OCI-LY1 (cell line): ENCODE measurements at regions not wholly inside any gene's neighbourhood (a gene's known extent, or its start where the extent isn't known, plus 50 kb on each side); places are given as distances from the start of the nearest gene placed in this dataset.

ENCODE experiments used
- H2AFZ ChIP-seq: fragments of 200-600 bp; sonication (generic), shearing (Covaris generic); 2 replicates; pipeline ENCODE4 v1.6.0; 2014; ENCODE audit warnings: antibody characterized with exemption, mild to moderate bottlenecking, low read length
- H3F3A ChIP-seq: fragments of 200-600 bp; sonication (generic), shearing (Covaris generic); 2 replicates; pipeline ENCODE4 v1.6.0; 2014; ENCODE audit warnings: mild to moderate bottlenecking, antibody characterized with exemption, low read length, moderate library complexity; ENCODE audit not compliant: insufficient read depth
- H3K27ac ChIP-seq: fragments of 200-600 bp; sonication (generic); 2 replicates; pipeline ENCODE4 v1.5.1; 2014; ENCODE audit warnings: low read length, mixed run types, mild to moderate bottlenecking, low read depth; ENCODE audit not compliant: poor library complexity, severe bottlenecking
- H3K27me3 ChIP-seq: fragments of 200-600 bp; sonication (generic); 2 replicates; pipeline ENCODE4 v1.6.0; 2014; ENCODE audit warnings: antibody characterized with exemption, mild to moderate bottlenecking, low read length, moderate library complexity; ENCODE audit not compliant: insufficient read depth
- H3K36me3 ChIP-seq: fragments of 200-600 bp; sonication (generic); 2 replicates; pipeline ENCODE4 v1.6.1; 2014; ENCODE audit warnings: mild to moderate bottlenecking, antibody characterized with exemption, low read length, moderate library complexity, mixed read lengths; ENCODE audit not compliant: insufficient read depth
- H3K4me1 ChIP-seq: fragments of 200-600 bp; sonication (generic); 2 replicates; pipeline ENCODE4 v1.5.1; 2014; ENCODE audit warnings: mild to moderate bottlenecking, low read length, moderate library complexity; ENCODE audit not compliant: insufficient read depth, severe bottlenecking
- H3K4me2 ChIP-seq: fragments of 200-600 bp; sonication (generic), shearing (Covaris generic); 2 replicates; pipeline ENCODE4 v1.6.1; 2014; ENCODE audit warnings: low read length
- H3K4me3 ChIP-seq: fragments of 200-600 bp; sonication (generic); 2 replicates; pipeline ENCODE4 v1.5.1; 2014; ENCODE audit warnings: low read length, low read depth, mild to moderate bottlenecking, mixed read lengths; ENCODE audit not compliant: poor library complexity, severe bottlenecking
- H3K79me2 ChIP-seq: fragments of 200-600 bp; shearing (Covaris generic); 2 replicates; pipeline ENCODE4 v1.6.1; 2016; ENCODE audit warnings: mixed run types, low read length, mixed read lengths; ENCODE audit not compliant: insufficient read depth
- H3K9ac ChIP-seq: fragments of 200-600 bp; sonication (generic), shearing (Covaris generic); 2 replicates; pipeline ENCODE4 v1.6.1; 2014; ENCODE audit warnings: mild to moderate bottlenecking, low read length, mixed read lengths
- H3K9me2 ChIP-seq: fragments of 200-600 bp; sonication (generic), shearing (Covaris generic); 2 replicates; pipeline ENCODE4 v1.6.1; 2014; ENCODE audit warnings: low read depth, mild to moderate bottlenecking, low read length, mixed read lengths
- H3K9me3 ChIP-seq: fragments of 200-600 bp; shearing (Covaris generic); 2 replicates; pipeline ENCODE4 v1.6.1; 2014; ENCODE audit warnings: low read length, mixed read lengths
- H4K20me1 ChIP-seq: fragments of 200-600 bp; sonication (generic), shearing (Covaris generic); 2 replicates; pipeline ENCODE4 v1.6.0; 2016; ENCODE audit warnings: mild to moderate bottlenecking, low read length; ENCODE audit not compliant: insufficient read depth
- EZH2 ChIP-seq: fragments of 200-600 bp; sonication (generic), shearing (Covaris generic); IDR thresholded peaks from 2 replicates; pipeline ENCODE4 v1.8.0; 2017; ENCODE audit warnings: borderline replicate concordance, mixed run types, mild to moderate bottlenecking, antibody characterized with exemption, low read length, moderate library complexity, mixed read lengths
- TF ChIP-seq, protein P1 (sequence below): fragments of 200-600 bp; sonication (generic), shearing (Covaris generic); IDR thresholded peaks from 2 replicates; pipeline ENCODE4 v1.5.1; 2017; ENCODE audit warnings: mild to moderate bottlenecking, antibody characterized with exemption, low read length, moderate library complexity, mixed read lengths

DNA sequence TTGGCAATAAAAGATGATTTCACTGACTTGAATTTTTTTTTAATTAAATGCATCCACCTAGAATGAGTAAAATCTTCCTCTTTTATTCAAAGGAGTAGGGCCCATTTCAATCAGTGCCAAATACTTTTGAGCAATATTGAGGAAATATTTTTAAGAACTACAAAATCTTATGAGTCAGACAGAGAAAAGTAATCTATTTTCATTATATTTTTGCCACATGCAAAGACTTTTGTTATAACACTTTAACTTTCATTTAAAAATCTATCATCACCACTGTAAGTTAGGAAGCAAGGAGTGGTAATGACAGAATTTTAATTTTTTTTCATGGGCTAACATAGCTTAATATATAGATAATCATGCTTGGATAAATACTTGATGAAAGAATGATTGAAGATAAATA, 345.2 kb upstream of the KITLG start:
- H4K20me1 ChIP-seq = no peaks in the 10 kb centered on the region
- H3F3A ChIP-seq = no peaks in the 10 kb centered on the region
- no peak overlapping the region for H3K4me2 ChIP-seq
- no peaks in the 10 kb centered on the region for H3K9me3 ChIP-seq
- no peaks in the 10 kb centered on the region for H3K79me2 ChIP-seq
- H3K27me3 ChIP-seq = no peaks in the 10 kb centered on the region
- H3K9me2 ChIP-seq = no peaks in the 10 kb centered on the region
- H2AFZ ChIP-seq = no peak overlapping the region
- no peak overlapping the region for H3K9ac ChIP-seq
- H3K36me3 ChIP-seq = no peaks in the 10 kb centered on the region
- no peaks in the 10 kb centered on the region for H3K4me1 ChIP-seq
- H3K4me3 ChIP-seq = no peak overlapping the region
- TF ChIP-seq EZH2 = no peak
- TF ChIP-seq, protein P1, sequence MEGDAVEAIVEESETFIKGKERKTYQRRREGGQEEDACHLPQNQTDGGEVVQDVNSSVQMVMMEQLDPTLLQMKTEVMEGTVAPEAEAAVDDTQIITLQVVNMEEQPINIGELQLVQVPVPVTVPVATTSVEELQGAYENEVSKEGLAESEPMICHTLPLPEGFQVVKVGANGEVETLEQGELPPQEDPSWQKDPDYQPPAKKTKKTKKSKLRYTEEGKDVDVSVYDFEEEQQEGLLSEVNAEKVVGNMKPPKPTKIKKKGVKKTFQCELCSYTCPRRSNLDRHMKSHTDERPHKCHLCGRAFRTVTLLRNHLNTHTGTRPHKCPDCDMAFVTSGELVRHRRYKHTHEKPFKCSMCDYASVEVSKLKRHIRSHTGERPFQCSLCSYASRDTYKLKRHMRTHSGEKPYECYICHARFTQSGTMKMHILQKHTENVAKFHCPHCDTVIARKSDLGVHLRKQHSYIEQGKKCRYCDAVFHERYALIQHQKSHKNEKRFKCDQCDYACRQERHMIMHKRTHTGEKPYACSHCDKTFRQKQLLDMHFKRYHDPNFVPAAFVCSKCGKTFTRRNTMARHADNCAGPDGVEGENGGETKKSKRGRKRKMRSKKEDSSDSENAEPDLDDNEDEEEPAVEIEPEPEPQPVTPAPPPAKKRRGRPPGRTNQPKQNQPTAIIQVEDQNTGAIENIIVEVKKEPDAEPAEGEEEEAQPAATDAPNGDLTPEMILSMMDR = no peak
- no peak overlapping the region for H3K27ac ChIP-seq

DNA sequence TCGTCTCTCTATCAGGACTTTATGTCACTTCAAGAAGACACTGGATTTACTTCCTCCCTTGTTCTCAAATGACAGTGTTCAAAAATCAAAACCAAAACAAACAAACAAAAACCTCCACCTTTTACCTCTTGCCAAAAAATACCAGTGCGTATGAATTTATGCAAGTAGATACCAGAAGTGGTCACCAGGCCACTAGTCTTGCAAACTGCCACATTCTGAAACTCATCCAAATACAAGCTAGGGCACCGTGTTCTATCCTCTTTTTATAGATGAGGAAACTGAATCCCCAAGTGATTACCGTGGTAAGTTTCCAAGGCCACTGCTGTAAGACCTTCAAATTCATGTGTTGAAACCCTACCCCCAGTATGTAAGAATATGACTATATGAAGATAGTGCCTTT, 343.9 kb upstream of the KITLG start:
- H3K27ac ChIP-seq = no peak overlapping the region
- no peak overlapping the region for H3K4me3 ChIP-seq
- no peaks in the 10 kb centered on the region for H3K9me2 ChIP-seq
- no peaks in the 10 kb centered on the region for H3K9me3 ChIP-seq
- no peaks in the 10 kb centered on the region for H3K4me1 ChIP-seq
- no peaks in the 10 kb centered on the region for H3F3A ChIP-seq
- H3K36me3 ChIP-seq = no peaks in the 10 kb centered on the region
- TF ChIP-seq EZH2 = no peak
- TF ChIP-seq, protein P1 = no peak
- no peaks in the 10 kb centered on the region for H3K27me3 ChIP-seq
- no peaks in the 10 kb centered on the region for H3K79me2 ChIP-seq
- H3K4me2 ChIP-seq = no peak overlapping the region
- no peak overlapping the region for H3K9ac ChIP-seq
- H2AFZ ChIP-seq = no peak overlapping the region
- H4K20me1 ChIP-seq = no peaks in the 10 kb centered on the region

DNA sequence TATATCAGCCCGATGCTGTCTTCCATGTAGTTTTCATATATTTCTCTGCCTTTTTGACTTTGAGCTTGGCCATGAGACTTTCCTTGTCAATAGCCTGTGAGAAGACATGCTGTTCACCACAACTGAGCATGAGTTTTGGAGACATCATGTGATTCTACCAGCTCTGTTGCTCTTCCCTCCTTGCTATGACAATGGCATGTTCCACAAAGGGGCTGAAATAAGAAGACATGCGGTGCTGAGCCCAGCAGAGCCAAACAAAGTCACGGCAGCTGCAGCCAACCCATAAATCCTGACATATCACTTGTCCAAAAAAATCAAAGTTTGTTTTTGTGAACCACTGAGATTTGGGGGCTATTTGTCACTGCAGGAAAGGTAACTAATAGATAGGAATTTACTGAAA, 343.4 kb upstream of the KITLG start:
- TF ChIP-seq, protein P1 = no peak
- TF ChIP-seq EZH2 = no peak
- no peak overlapping the region for H2AFZ ChIP-seq
- H3K9ac ChIP-seq = no peak overlapping the region
- H3K9me3 ChIP-seq = no peaks in the 10 kb centered on the region
- no peaks in the 10 kb centered on the region for H4K20me1 ChIP-seq
- no peak overlapping the region for H3K4me2 ChIP-seq
- no peaks in the 10 kb centered on the region for H3K4me1 ChIP-seq
- H3K79me2 ChIP-seq = no peaks in the 10 kb centered on the region
- no peak overlapping the region for H3K27ac ChIP-seq
- H3K9me2 ChIP-seq = no peaks in the 10 kb centered on the region
- H3K36me3 ChIP-seq = no peaks in the 10 kb centered on the region
- no peaks in the 10 kb centered on the region for H3K27me3 ChIP-seq
- no peak overlapping the region for H3K4me3 ChIP-seq
- no peaks in the 10 kb centered on the region for H3F3A ChIP-seq
